WI38 (cell line): ENCODE measurements at regions not wholly inside any gene's neighbourhood (a gene's known extent, or its start where the extent isn't known, plus 50 kb on each side); places are given as distances from the start of the nearest gene placed in this dataset.

Source experiments
- H3K4me3 ChIP-seq: 2 replicates; pipeline ENCODE4 v1.5.1; 2011; ENCODE audit warnings: low read depth, mild to moderate bottlenecking, control low read depth, low read length
- CTCF ChIP-seq: IDR thresholded peaks from 2 replicates; pipeline ENCODE4 v1.5.1; 2012; ENCODE audit warnings: low read depth, mild to moderate bottlenecking, control low read depth, low read length

GRCh38 chr13:39254601-39255000 lies 216.3 kb downstream of the NHLRC3 start:
- TF ChIP-seq CTCF: no peak
- H3K4me3 ChIP-seq: no peak overlapping the region

GRCh38 chr13:39257642-39258041 lies 219.4 kb downstream of the NHLRC3 start:
- no peak for TF ChIP-seq CTCF
- H3K4me3 ChIP-seq: no peak overlapping the region

- no peak for TF ChIP-seq CTCF
- H3K4me3 ChIP-seq: no peak overlapping the region
Measured at GRCh38 chr13:39259371-39260140, 221.3 kb downstream of the NHLRC3 start.

- TF ChIP-seq CTCF: peak; percentile 53
- no peak overlapping the region for H3K4me3 ChIP-seq
Measured at GRCh38 chr13:39263033-39263432, 224.8 kb downstream of the NHLRC3 start.

GRCh38 chr13:39263531-39263930 lies 225.3 kb downstream of the NHLRC3 start:
- no peak for TF ChIP-seq CTCF
- H3K4me3 ChIP-seq: no peak overlapping the region

GRCh38 chr13:39266426-39266825 lies 228.2 kb downstream of the NHLRC3 start:
- TF ChIP-seq CTCF: no peak
- H3K4me3 ChIP-seq: no peak overlapping the region

GRCh38 chr13:39268398-39268797 lies 230.1 kb downstream of the NHLRC3 start:
- TF ChIP-seq CTCF: no peak
- H3K4me3 ChIP-seq: no peak overlapping the region
